HepG2 (cell line): ENCODE measurements at regions not wholly inside any gene's neighbourhood (a gene's known extent, or its start where the extent isn't known, plus 50 kb on each side); places are given as distances from the start of the nearest gene placed in this dataset.

Source experiments
- ATAC-seq: fragments of 200-7000 bp; cut with Tn5 transposase; 3 replicates; pipeline ENCODE4 v1.9.1; 2020; ENCODE audit warnings: mild to moderate bottlenecking, moderate library complexity
- BruUV-seq: library from RNA; stranded (reverse); fragments of 400-500 nt; replicated peaks from 2 replicates; lab custom pipeline; 2021; lab: Mats Ljungman, UMichigan
- CTCF ChIA-PET: fragments of 300-600 bp; formaldehyde crosslinking; extraction: SDS; loops from one replicate; lab custom pipeline; 2021; ENCODE audit warnings: low total read pairs, inconsistent platforms, low intra/inter-chr PET ratio; lab: Yijun Ruan, JAX
- POLR2A ChIA-PET: fragments of 350-600 bp; sonication (Branson Sonifier 250); formaldehyde crosslinking; loops from one replicate; lab custom pipeline; 2020; ENCODE audit warnings: antibody characterized with exemption, inconsistent platforms; lab: Yijun Ruan, JAX
- DNase-seq: peaks from one replicate; pipeline ENCODE4 v3.0.0-alpha.2; 2015; ENCODE audit warnings: low spot score
- FAIRE-seq: peaks from 3 replicates; lab custom pipeline; 2011; peaks lifted over from hg19 to GRCh38; lab: Jason Lieb, UNC
- H2AFZ ChIP-seq: one replicate; pipeline ENCODE4 v1.6.1; 2011; ENCODE audit warnings: low read length, inconsistent platforms
- H3K27ac ChIP-seq: fragments of 300-600 bp; 3 replicates; pipeline ENCODE4 v1.8.0; 2011; ENCODE audit warnings: mixed run types, mild to moderate bottlenecking, mixed read lengths, low read length, inconsistent platforms; ENCODE audit not compliant: insufficient read depth; ENCODE audit errors: extremely low read length
- H3K27me3 ChIP-seq, 2 experiments: fragments of 200-600 bp in 1 of 2; 2 replicates in 1 of 2; 3 replicates in 1 of 2; pipeline versions ENCODE4 v1.6.0 to v1.8.0; 2011; ENCODE audit warnings: low read length in 2 of 2, mild to moderate bottlenecking in 2 of 2, moderate library complexity in 2 of 2, inconsistent platforms in 1 of 2; ENCODE audit not compliant: insufficient read depth in 2 of 2, control insufficient read depth in 1 of 2
- H3K36me3 ChIP-seq, 2 experiments: fragments of 200-600 bp in 1 of 2; replicated peaks in 1 of 2; 2 replicates in 1 of 2; 3 replicates in 1 of 2; pipeline versions ENCODE4 v1.5.1 to v1.8.0; 2011; ENCODE audit warnings: low read length in 2 of 2, inconsistent platforms in 1 of 2; ENCODE audit not compliant: insufficient read depth in 2 of 2, control insufficient read depth in 1 of 2
- H3K4me1 ChIP-seq: 2 replicates; pipeline ENCODE4 v1.5.1; 2012; ENCODE audit warnings: low read length, inconsistent platforms; ENCODE audit not compliant: insufficient read depth
- H3K4me2 ChIP-seq: 2 replicates; pipeline ENCODE4 v1.6.0; 2011; ENCODE audit warnings: low read depth, low read length, inconsistent platforms
- H3K4me3 ChIP-seq, 3 experiments: fragments of 200-600 bp in 1 of 3; sonication (generic), shearing (Covaris generic) in 1 of 3; replicated peaks in 1 of 3; 2 replicates each; pipeline ENCODE4 v1.5.1; 2011 to 2016; ENCODE audit warnings: low read length in 3 of 3, inconsistent platforms in 2 of 3, low read depth in 2 of 3, mild to moderate bottlenecking in 2 of 3, control low read depth in 1 of 3, mixed read lengths in 1 of 3; ENCODE audit not compliant: insufficient read depth in 1 of 3
- H3K79me2 ChIP-seq: one replicate; pipeline ENCODE4 v1.6.1; 2011; ENCODE audit warnings: low read length, inconsistent platforms; ENCODE audit not compliant: insufficient read depth
- H3K9ac ChIP-seq: 2 replicates; pipeline ENCODE4 v1.6.0; 2011; ENCODE audit warnings: mild to moderate bottlenecking, low read depth, low read length, inconsistent platforms; ENCODE audit not compliant: insufficient read depth
- H3K9me3 ChIP-seq: 2 replicates; pipeline ENCODE4 v1.5.1; 2012; ENCODE audit warnings: mild to moderate bottlenecking, low read length
- H4K20me1 ChIP-seq: 2 replicates; pipeline ENCODE4 v1.6.0; 2011; ENCODE audit warnings: inconsistent platforms, mild to moderate bottlenecking, low read length, moderate library complexity; ENCODE audit not compliant: insufficient read depth
- ASH2L ChIP-seq: fragments of 300-600, 200-600 bp; sonication (generic); IDR thresholded peaks from 2 replicates; pipeline ENCODE4 v1.7.0; 2017; ENCODE audit warnings: low read depth, mild to moderate bottlenecking, moderate library complexity, mixed read lengths, low read length; ENCODE audit not compliant: insufficient read length
- ATRX ChIP-seq: sonication (generic); formaldehyde crosslinking; IDR thresholded peaks from 2 replicates; pipeline ENCODE4 v1.4.0; 2020; ENCODE audit warnings: missing genetic modification reagents, borderline replicate concordance
- CERS6 ChIP-seq: sonication (generic); formaldehyde crosslinking; IDR thresholded peaks from 2 replicates; pipeline ENCODE4 v1.5.0; 2020; ENCODE audit warnings: missing genetic modification reagents
- ELK4 ChIP-seq: sonication (generic); formaldehyde crosslinking; IDR thresholded peaks from 2 replicates; pipeline ENCODE4 v1.9.0; 2021; ENCODE audit warnings: missing genetic modification reagents, borderline replicate concordance
- FIP1L1 ChIP-seq: fragments of 200-400 bp; formaldehyde crosslinking; IDR thresholded peaks from 2 replicates; pipeline ENCODE4 v1.6.1; 2018; ENCODE audit warnings: low read depth, mild to moderate bottlenecking, low read length, moderate library complexity, borderline replicate concordance; ENCODE audit not compliant: insufficient read depth
- KDM3A ChIP-seq: IDR thresholded peaks from 2 replicates; pipeline ENCODE4 v1.6.1; 2018; ENCODE audit warnings: low read depth, missing compliant biosample characterization
- KMT2A ChIP-seq: sonication (generic); formaldehyde crosslinking; IDR thresholded peaks from 2 replicates; pipeline ENCODE4 v1.4.0; 2020; ENCODE audit warnings: missing genetic modification reagents
- THAP7 ChIP-seq: sonication (generic); formaldehyde crosslinking; IDR thresholded peaks from 2 replicates; pipeline ENCODE4 v1.8.1; 2023; ENCODE audit warnings: mild to moderate bottlenecking, missing genetic modification reagents
- THYN1 ChIP-seq: sonication (generic); formaldehyde crosslinking; IDR thresholded peaks from 2 replicates; pipeline ENCODE4 v1.8.1; 2023; ENCODE audit warnings: low read depth, mild to moderate bottlenecking, moderate library complexity, missing genetic modification reagents, borderline replicate concordance
- ZBTB10 ChIP-seq: sonication (generic); formaldehyde crosslinking; IDR thresholded peaks from 2 replicates; pipeline ENCODE4 v1.4.0; 2020; ENCODE audit warnings: missing genetic modification reagents, borderline replicate concordance
- ZNF10 ChIP-seq: sonication (generic); formaldehyde crosslinking; IDR thresholded peaks from 2 replicates; pipeline ENCODE4 v1.4.0; 2020; ENCODE audit warnings: mild to moderate bottlenecking, low read depth, missing genetic modification reagents, borderline replicate concordance
- ZNF143 ChIP-seq: sonication (generic); formaldehyde crosslinking; IDR thresholded peaks from 2 replicates; pipeline ENCODE4 v1.4.0; 2020; ENCODE audit warnings: missing genetic modification reagents
- ZNF276 ChIP-seq: sonication (generic); formaldehyde crosslinking; IDR thresholded peaks from 2 replicates; pipeline ENCODE4 v1.4.0; 2020; ENCODE audit warnings: mild to moderate bottlenecking, low read depth, missing genetic modification reagents
- ZNF468 ChIP-seq: sonication (generic); formaldehyde crosslinking; IDR thresholded peaks from 2 replicates; pipeline ENCODE4 v1.8.0; 2022; ENCODE audit warnings: mild to moderate bottlenecking, moderate library complexity, missing genetic modification reagents
- ZNF75D ChIP-seq: sonication (generic); formaldehyde crosslinking; IDR thresholded peaks from 2 replicates; pipeline ENCODE4 v1.8.1; 2023; ENCODE audit warnings: missing genetic modification reagents, mild to moderate bottlenecking, borderline replicate concordance
- ZNF792 ChIP-seq: IDR thresholded peaks from 2 replicates; pipeline ENCODE4 v1.6.1; 2016
- ZSCAN30 ChIP-seq: sonication (generic); formaldehyde crosslinking; IDR thresholded peaks from 2 replicates; pipeline ENCODE4 v1.5.0; 2020; ENCODE audit warnings: mild to moderate bottlenecking, missing genetic modification reagents
- WGBS: methylation state at CpG from one replicate; pipeline ENCODE4 v1.1.6; 2017; ENCODE audit warnings: low lambda C conversion rate; 5-methylcytosine and 5-hydroxymethylcytosine counted together
- in situ Hi-C: cut with HindIII; loops from 2 replicates; pipeline ENCODE4 v1.10.0; 2017; ENCODE audit warnings: low pct_unique_long_range_greater_than_20kb; ENCODE audit not compliant: extremely low pct_ligation_motif_present
- intact Hi-C: fragments of 100-400 bp; cut with micrococcal nuclease; formaldehyde crosslinking; loops from one replicate; pipeline ENCODE4 v1.10.0; 2022; ENCODE audit not compliant: unreplicated experiment

GRCh38 chr9:119792242-119792641 lies 423.0 kb upstream of the BRINP1 start (continued):
- TF ChIP-seq ZNF276 (CRISPR knock-in tag): no peak

- TF ChIP-seq FIP1L1 (no peak), ZNF75D (CRISPR knock-in tag) (no peak), KDM3A (no peak), ASH2L (no peak), ELK4 (CRISPR knock-in tag) (no peak), ATRX (no peak), ZSCAN30 (CRISPR knock-in tag) (no peak), ZNF143 (CRISPR knock-in tag) (no peak), ZNF468 (CRISPR knock-in tag) (no peak), THYN1 (CRISPR knock-in tag) (no peak), ZNF792 (no peak), ZBTB10 (CRISPR knock-in tag) (no peak), ZNF10 (no peak), THAP7 (CRISPR knock-in tag) (no peak), CERS6 (CRISPR knock-in tag) (no peak), KMT2A (CRISPR knock-in tag) (no peak)
- intact Hi-C loops (no loop called here), in situ Hi-C loops (no loop called here)
- DNase-seq (no peak), ATAC-seq (no peak), FAIRE-seq (no peak)
- BruUV-seq: no TSS peak
- ChIA-PET POLR2A (no interaction called here), CTCF (no interaction called here)
- H3K9ac ChIP-seq: no peak overlapping the region
- H2AFZ ChIP-seq: no peak overlapping the region
- no peak overlapping the region for H3K27ac ChIP-seq
- no peaks in the 10 kb centered on the region for H3K36me3 ChIP-seq
- H3K4me1 ChIP-seq: no peaks in the 10 kb centered on the region
- no peak overlapping the region for H3K4me2 ChIP-seq
- no peaks in the 10 kb centered on the region for H4K20me1 ChIP-seq
- no peaks in the 10 kb centered on the region for H3K9me3 ChIP-seq
- WGBS: 0% methylated on average over 1 of the region's 1 CpG
- H3K79me2 ChIP-seq: no peaks in the 10 kb centered on the region
- H3K4me3 ChIP-seq: no peak overlapping the region
- H3K27me3 ChIP-seq: no peaks in the 10 kb centered on the region
These were observed 420.8 kb upstream of the BRINP1 start for GRCh38 chr9:119789987-119790386.
